22Rv1 (cell line): ENCODE measurements at regions not wholly inside any gene's neighbourhood (a gene's known extent, or its start where the extent isn't known, plus 50 kb on each side); places are given as distances from the start of the nearest gene placed in this dataset.
"Not testable (repeated sequence)": the region's sequence is repeated elsewhere in the genome, so short reads cannot be mapped to it uniquely, and the experiment has no call there.

Experiments
- H3K27ac ChIP-seq: fragments of 450-650 bp; 2 replicates; pipeline ENCODE4 v1.5.1; 2017
- ZFX ChIP-seq: fragments of 450-650 bp; IDR thresholded peaks from 2 replicates; pipeline ENCODE4 v1.6.1; 2017; ENCODE audit warnings: antibody characterized with exemption, borderline replicate concordance
- TF ChIP-seq, protein P1 (sequence below): fragments of 450-650 bp; IDR thresholded peaks from 2 replicates; pipeline ENCODE4 v1.5.1; 2017; ENCODE audit warnings: mild to moderate bottlenecking

DNA sequence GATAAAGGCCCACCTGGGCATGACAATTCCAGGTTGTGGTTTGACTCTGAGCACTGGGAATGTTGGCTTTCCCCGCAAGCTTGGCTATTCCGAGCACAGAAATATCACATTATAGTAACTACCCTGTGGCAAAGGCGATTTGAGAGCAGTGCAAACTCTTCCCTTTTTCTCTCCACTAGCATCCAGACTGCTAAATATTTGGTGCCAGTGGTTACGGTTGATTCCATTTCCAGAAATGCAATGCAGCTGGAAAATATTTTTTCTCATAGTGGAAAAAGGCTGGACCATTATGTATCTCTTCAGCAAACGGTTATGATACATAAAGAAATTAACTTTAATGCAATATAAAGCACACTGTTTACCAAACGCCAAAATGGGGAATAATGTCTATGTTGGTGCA lies 158.0 kb downstream of the ENC1 start:
- no peak overlapping the region for H3K27ac ChIP-seq
- no peak for TF ChIP-seq ZFX
- TF ChIP-seq, protein P1, sequence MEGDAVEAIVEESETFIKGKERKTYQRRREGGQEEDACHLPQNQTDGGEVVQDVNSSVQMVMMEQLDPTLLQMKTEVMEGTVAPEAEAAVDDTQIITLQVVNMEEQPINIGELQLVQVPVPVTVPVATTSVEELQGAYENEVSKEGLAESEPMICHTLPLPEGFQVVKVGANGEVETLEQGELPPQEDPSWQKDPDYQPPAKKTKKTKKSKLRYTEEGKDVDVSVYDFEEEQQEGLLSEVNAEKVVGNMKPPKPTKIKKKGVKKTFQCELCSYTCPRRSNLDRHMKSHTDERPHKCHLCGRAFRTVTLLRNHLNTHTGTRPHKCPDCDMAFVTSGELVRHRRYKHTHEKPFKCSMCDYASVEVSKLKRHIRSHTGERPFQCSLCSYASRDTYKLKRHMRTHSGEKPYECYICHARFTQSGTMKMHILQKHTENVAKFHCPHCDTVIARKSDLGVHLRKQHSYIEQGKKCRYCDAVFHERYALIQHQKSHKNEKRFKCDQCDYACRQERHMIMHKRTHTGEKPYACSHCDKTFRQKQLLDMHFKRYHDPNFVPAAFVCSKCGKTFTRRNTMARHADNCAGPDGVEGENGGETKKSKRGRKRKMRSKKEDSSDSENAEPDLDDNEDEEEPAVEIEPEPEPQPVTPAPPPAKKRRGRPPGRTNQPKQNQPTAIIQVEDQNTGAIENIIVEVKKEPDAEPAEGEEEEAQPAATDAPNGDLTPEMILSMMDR = no peak

GRCh38 chr5:74481357-74481756 lies 159.2 kb downstream of the ENC1 start:
- H3K27ac ChIP-seq = not testable (repeated sequence)

- TF ChIP-seq, protein P1 = no peak
- no peak for TF ChIP-seq ZFX
- H3K27ac ChIP-seq = no peak overlapping the region
Measured at GRCh38 chr5:74480201-74480600, 160.3 kb downstream of the ENC1 start.

GRCh38 chr5:74478328-74478727 lies 162.2 kb downstream of the ENC1 start:
- H3K27ac ChIP-seq = no peak overlapping the region
- TF ChIP-seq ZFX = no peak
- TF ChIP-seq, protein P1 = no peak

DNA sequence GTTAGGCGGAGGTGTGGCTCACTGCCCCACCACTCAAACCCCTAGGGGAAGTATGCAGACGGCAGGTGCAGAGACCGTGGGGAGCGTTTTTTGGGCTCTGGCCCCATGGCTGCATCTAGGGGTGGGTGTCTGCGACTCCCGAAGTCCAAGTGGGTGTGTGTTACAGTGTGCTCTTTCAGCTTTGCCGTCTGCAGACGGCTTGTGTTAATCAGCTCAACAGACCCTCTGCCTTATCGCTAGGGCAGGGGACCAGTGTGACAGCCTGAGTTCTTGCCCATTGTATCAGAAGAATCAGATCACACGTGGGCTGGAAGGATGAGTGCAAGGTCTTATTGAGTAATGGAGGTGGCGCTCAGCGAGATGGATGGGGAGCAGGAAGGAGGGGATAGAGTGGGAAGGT lies 162.8 kb downstream of the ENC1 start:
- TF ChIP-seq, protein P1 = no peak
- no peak for TF ChIP-seq ZFX
- no peak overlapping the region for H3K27ac ChIP-seq

GRCh38 chr5:74476819-74477453 lies 163.6 kb downstream of the ENC1 start:
- no peak overlapping the region for H3K27ac ChIP-seq
- TF ChIP-seq, protein P1 = no peak
- no peak for TF ChIP-seq ZFX

GRCh38 chr5:74476046-74476818 lies 164.3 kb downstream of the ENC1 start:
- no peak overlapping the region for H3K27ac ChIP-seq
- TF ChIP-seq ZFX = no peak
- TF ChIP-seq, protein P1 = no peak
